ENCODE measurements at regions not wholly inside any gene's neighbourhood (a gene's known extent, or its start where the extent isn't known, plus 50 kb on each side); places are given as distances from the start of the nearest gene placed in this dataset.

GRCh38 chrX:10755439-10756334, 135.3 kb upstream of the MID1 start:
- ChIA-PET CTCF (no interaction called here), POLR2A (no interaction called here)
- DNase-seq = no peak
- H3K4me1 Mint-ChIP-seq = no peaks in the 10 kb centered on the region
- H3K27me3 Mint-ChIP-seq = no peaks in the 10 kb centered on the region
- no peak overlapping the region for H3K27ac Mint-ChIP-seq
- no peak overlapping the region for H3K4me3 Mint-ChIP-seq
- H3K9me3 Mint-ChIP-seq = no peaks in the 10 kb centered on the region
- H3K36me3 Mint-ChIP-seq (ENCODE audit: low read depth) = no peaks in the 10 kb centered on the region

- H3K27me3 Mint-ChIP-seq = no peaks in the 10 kb centered on the region
- DNase-seq = no peak
- CTCF ChIA-PET = no interaction called here
- H3K36me3 Mint-ChIP-seq (ENCODE audit: low read depth) = no peaks in the 10 kb centered on the region
- POLR2A ChIA-PET = no interaction called here
- no peak overlapping the region for H3K4me3 Mint-ChIP-seq
- H3K9me3 Mint-ChIP-seq = no peaks in the 10 kb centered on the region
- no peak overlapping the region for H3K27ac Mint-ChIP-seq
- no peaks in the 10 kb centered on the region for H3K4me1 Mint-ChIP-seq
These were observed 136.1 kb upstream of the MID1 start for GRCh38 chrX:10756441-10756840.

DNA sequence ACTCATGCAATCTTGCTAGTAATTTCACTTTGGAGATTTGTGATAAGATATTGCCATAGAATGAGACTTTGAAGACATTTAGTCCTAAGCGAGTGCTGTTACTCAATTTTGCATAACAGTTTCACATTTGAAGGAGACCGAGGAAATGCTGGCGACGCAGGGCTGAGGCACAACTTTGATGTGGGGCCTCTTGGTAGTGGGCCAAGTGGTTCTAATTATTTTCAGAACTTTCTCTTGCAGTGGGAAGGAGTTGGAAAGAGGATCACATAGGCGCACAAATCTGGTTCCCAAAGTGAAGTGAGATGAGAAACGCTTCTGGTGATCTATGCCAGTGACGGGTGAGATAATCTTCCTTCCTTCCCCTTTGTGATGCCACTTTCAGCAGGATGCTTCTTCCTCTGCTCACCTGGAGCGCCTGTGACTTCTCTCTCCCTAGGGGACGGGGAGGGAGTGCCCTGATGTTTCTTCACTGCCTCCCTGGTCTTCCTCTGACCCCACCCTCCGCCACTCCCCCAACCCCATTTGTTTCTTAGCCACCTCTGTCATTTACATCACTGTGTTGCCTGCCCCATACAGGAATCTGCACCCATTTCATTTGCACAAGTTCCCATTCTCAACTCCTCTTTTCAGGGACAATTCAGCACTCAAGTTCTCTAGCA, 138.9 kb upstream of the MID1 start:
- Mint-ChIP-seq H3K4me1 (no peaks in the 10 kb centered on the region), H3K27ac (no peak overlapping the region), H3K36me3 (ENCODE audit: low read depth) (no peaks in the 10 kb centered on the region), H3K9me3 (no peaks in the 10 kb centered on the region), H3K27me3 (no peaks in the 10 kb centered on the region), H3K4me3 (no peak overlapping the region)
- ChIA-PET CTCF (no interaction called here), POLR2A (no interaction called here)
- DNase-seq = no peak

DNA sequence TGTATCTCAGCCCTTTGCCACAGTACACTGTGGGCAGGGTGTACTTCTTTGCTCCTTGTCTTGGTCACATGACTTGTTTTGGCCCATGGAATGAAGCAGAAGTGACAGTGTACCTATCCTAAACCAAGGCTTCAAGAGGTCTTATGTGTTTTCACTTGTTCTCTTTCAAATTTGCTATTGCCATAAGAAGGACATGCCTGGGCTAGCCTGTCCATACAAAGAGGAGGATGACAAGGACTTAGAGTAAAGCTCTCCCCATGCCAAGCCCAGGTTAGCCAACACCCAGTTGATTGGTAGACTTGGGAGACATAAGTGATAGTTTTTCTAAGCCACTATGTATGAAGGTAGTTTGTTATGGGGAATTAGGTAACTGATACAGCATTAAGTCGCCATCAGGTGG, 141.1 kb upstream of the MID1 start:
- DNase-seq = no peak
- POLR2A ChIA-PET = no interaction called here
- CTCF ChIA-PET = no interaction called here
- Mint-ChIP-seq H3K4me3 (no peak overlapping the region), H3K9me3 (no peaks in the 10 kb centered on the region), H3K4me1 (no peaks in the 10 kb centered on the region), H3K27ac (no peak overlapping the region), H3K27me3 (no peaks in the 10 kb centered on the region), H3K36me3 (ENCODE audit: low read depth) (no peaks in the 10 kb centered on the region)

GRCh38 chrX:10769195-10769594, 148.8 kb upstream of the MID1 start:
- no peaks in the 10 kb centered on the region for H3K4me1 Mint-ChIP-seq
- ChIA-PET POLR2A (no interaction called here), CTCF (interaction anchor here (1.4 kb wide), 1 partner anchor 579 kb away, joined by 4 read pairs; no protein-coding TSS in a partner anchor)
- no peaks in the 10 kb centered on the region for H3K27me3 Mint-ChIP-seq
- H3K9me3 Mint-ChIP-seq = no peaks in the 10 kb centered on the region
- no peaks in the 10 kb centered on the region for H3K36me3 Mint-ChIP-seq (ENCODE audit: low read depth)
- no peak overlapping the region for H3K27ac Mint-ChIP-seq
- no peak for DNase-seq
- no peak overlapping the region for H3K4me3 Mint-ChIP-seq

- H3K4me1 Mint-ChIP-seq = no peaks in the 10 kb centered on the region
- ChIA-PET POLR2A (no interaction called here), CTCF (interaction anchor here (1.4 kb wide), 1 partner anchor 580 kb away, joined by 4 read pairs; no protein-coding TSS in a partner anchor)
- H3K9me3 Mint-ChIP-seq = no peaks in the 10 kb centered on the region
- no peak overlapping the region for H3K4me3 Mint-ChIP-seq
- no peak overlapping the region for H3K27ac Mint-ChIP-seq
- H3K36me3 Mint-ChIP-seq (ENCODE audit: low read depth) = no peaks in the 10 kb centered on the region
- no peaks in the 10 kb centered on the region for H3K27me3 Mint-ChIP-seq
- DNase-seq = no peak
These were observed 149.6 kb upstream of the MID1 start for GRCh38 chrX:10769696-10770619.

DNA sequence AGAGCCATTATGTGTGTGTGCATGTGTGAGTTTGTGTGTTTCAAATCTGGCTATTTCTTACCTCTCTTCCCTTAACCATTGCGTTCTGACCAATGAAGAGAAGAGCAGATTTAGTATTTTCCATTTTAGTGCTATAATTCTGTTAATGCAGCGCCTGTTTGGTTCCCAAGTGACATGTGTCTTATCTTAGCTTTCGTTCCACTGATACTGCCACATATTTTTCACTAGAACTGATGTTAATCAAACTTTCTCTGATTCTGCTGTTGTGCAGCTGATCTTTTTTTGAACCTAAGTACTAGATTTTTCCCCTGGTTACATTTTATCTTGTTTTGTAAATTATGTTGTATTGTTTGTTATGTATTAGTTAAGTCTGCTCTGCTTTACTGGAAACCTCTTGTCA, 152.9 kb upstream of the MID1 start:
- ChIA-PET CTCF (no interaction called here), POLR2A (no interaction called here)
- H3K27me3 Mint-ChIP-seq = no peaks in the 10 kb centered on the region
- no peaks in the 10 kb centered on the region for H3K4me1 Mint-ChIP-seq
- H3K27ac Mint-ChIP-seq = no peak overlapping the region
- H3K9me3 Mint-ChIP-seq = no peaks in the 10 kb centered on the region
- DNase-seq = no peak
- no peak overlapping the region for H3K4me3 Mint-ChIP-seq
- H3K36me3 Mint-ChIP-seq (ENCODE audit: low read depth) = no peaks in the 10 kb centered on the region

DNA sequence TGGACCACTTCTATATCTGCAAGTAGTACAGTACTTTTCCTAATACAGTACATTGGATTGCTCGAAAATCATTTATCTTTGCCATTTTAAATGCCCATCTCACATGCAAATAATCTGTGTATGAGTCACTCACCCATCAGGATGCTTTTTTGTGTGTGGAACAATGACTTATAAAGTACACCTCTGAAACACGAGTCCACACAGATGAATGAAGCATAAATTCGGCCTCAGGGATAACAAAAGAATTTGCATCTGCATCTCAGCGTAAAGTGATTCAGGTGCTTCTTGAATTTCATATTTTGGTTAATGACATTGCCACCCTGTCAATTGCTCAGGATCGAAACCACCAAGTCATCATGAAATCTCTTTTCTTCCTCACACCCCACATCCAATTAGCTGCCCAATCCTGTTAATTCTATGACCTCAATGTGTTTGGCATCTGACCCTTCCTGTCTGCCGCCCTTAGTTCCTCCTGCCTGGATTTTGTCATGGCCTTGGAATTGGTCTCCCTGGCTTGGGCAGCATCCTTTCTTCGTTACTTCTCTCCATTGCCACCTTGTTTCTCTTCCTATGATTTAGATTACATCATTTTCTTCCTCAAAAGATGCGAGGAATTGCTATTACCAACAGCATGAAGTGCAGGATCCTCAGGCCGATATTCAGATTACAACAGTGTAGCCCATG, 161.6 kb upstream of the MID1 start:
- no peaks in the 10 kb centered on the region for H3K27me3 Mint-ChIP-seq
- H3K9me3 Mint-ChIP-seq = peaks cover 4% of the 10 kb centered on the region
- POLR2A ChIA-PET = no interaction called here
- no peak overlapping the region for H3K4me3 Mint-ChIP-seq
- no peaks in the 10 kb centered on the region for H3K36me3 Mint-ChIP-seq (ENCODE audit: low read depth)
- CTCF ChIA-PET = no interaction called here
- no peaks in the 10 kb centered on the region for H3K4me1 Mint-ChIP-seq
- no peak for DNase-seq
- no peak overlapping the region for H3K27ac Mint-ChIP-seq

DNA sequence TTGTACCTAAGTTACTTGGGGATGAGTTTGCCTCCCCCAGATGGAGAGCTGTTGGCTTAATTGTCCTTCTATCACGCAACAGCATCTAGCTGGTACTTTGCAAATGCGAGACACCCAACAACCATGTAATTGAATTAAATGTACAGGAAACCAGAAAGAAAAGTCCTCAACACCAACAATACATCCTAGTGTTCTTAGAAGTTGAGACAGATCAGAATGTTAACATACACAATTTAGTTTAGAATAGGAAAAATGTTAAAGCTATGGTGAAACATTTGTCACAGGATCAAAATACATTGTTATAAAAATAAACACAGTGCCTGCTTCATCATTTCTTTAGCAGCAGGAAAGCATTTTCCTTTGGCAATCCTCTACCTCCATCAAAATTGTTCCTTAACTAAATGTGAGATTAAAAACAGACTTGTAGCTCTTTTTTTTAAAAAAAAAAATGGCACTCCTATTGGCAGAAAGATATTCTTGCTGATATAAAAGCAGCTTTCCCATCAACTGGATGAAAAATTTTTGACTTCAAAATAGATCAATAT, 163.1 kb upstream of the MID1 start:
- no peak for DNase-seq
- no peak overlapping the region for H3K4me3 Mint-ChIP-seq
- H3K27me3 Mint-ChIP-seq = no peaks in the 10 kb centered on the region
- H3K9me3 Mint-ChIP-seq = peaks cover 4% of the 10 kb centered on the region
- POLR2A ChIA-PET = no interaction called here
- CTCF ChIA-PET = no interaction called here
- H3K4me1 Mint-ChIP-seq = no peaks in the 10 kb centered on the region
- no peak overlapping the region for H3K27ac Mint-ChIP-seq
- H3K36me3 Mint-ChIP-seq (ENCODE audit: low read depth) = no peaks in the 10 kb centered on the region

- ChIA-PET POLR2A (no interaction called here), CTCF (no interaction called here)
- Mint-ChIP-seq H3K27ac (no peak overlapping the region), H3K9me3 (peaks cover under 1% of the 10 kb centered on the region), H3K4me1 (no peaks in the 10 kb centered on the region), H3K27me3 (no peaks in the 10 kb centered on the region), H3K4me3 (no peak overlapping the region), H3K36me3 (ENCODE audit: low read depth) (no peaks in the 10 kb centered on the region)
- DNase-seq = no peak
These were observed 166.9 kb upstream of the MID1 start for GRCh38 chrX:10787264-10787663.

DNA sequence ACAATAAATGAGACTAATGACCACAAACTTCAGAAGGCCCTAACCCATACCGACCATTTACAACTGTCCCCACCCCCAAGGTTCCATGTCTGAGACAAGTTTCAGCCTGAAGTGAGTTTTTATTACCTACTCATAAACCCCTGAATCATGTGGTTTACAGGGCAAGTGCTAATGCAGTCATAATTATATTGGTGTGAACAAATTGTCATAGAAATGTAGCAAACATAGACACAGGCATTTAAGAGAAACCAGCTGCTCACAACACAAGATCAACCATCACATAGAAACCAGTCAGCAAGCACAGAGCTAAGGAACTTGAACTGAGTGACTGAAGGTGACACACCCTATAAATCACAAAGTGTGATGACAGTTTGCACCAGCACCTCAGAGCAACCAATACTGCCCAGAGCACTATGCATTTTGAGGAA, 173.8 kb upstream of the MID1 start:
- no peak overlapping the region for H3K4me3 Mint-ChIP-seq
- CTCF ChIA-PET = no interaction called here
- no peak overlapping the region for H3K27ac Mint-ChIP-seq
- H3K36me3 Mint-ChIP-seq (ENCODE audit: low read depth) = no peaks in the 10 kb centered on the region
- no peaks in the 10 kb centered on the region for H3K9me3 Mint-ChIP-seq
- no peaks in the 10 kb centered on the region for H3K27me3 Mint-ChIP-seq
- POLR2A ChIA-PET = no interaction called here
- H3K4me1 Mint-ChIP-seq = no peaks in the 10 kb centered on the region
- DNase-seq = no peak

- ChIA-PET POLR2A (no interaction called here), CTCF (no interaction called here)
- H3K9me3 Mint-ChIP-seq = no peaks in the 10 kb centered on the region
- H3K4me1 Mint-ChIP-seq = no peaks in the 10 kb centered on the region
- H3K36me3 Mint-ChIP-seq (ENCODE audit: low read depth) = no peaks in the 10 kb centered on the region
- DNase-seq = no peak
- no peaks in the 10 kb centered on the region for H3K27me3 Mint-ChIP-seq
- no peak overlapping the region for H3K4me3 Mint-ChIP-seq
- no peak overlapping the region for H3K27ac Mint-ChIP-seq
These were observed 175.3 kb upstream of the MID1 start for GRCh38 chrX:10795721-10796120.

- CTCF ChIA-PET = no interaction called here
These were observed 177.1 kb upstream of the MID1 start for GRCh38 chrX:10797466-10797865.

More at GRCh38 chrX:10797466-10797865, 177.1 kb upstream of the MID1 start:
- H3K4me1 Mint-ChIP-seq = no peaks in the 10 kb centered on the region
- H3K36me3 Mint-ChIP-seq (ENCODE audit: low read depth) = no peaks in the 10 kb centered on the region
- no peaks in the 10 kb centered on the region for H3K9me3 Mint-ChIP-seq
- no peak overlapping the region for H3K4me3 Mint-ChIP-seq
- no peak for DNase-seq
- H3K27me3 Mint-ChIP-seq = no peaks in the 10 kb centered on the region
- no peak overlapping the region for H3K27ac Mint-ChIP-seq
- POLR2A ChIA-PET = no interaction called here

Data from activated CD4-positive, alpha-beta memory T cell treated with anti-CD3 and anti-CD28 coated beads, Interleukin-2, amount 10 ng/mL, durations not matched to agents 7 days and 5 days (primary cell).